ENCODE measurements at regions not wholly inside any gene's neighbourhood (a gene's known extent, or its start where the extent isn't known, plus 50 kb on each side); places are given as distances from the start of the nearest gene placed in this dataset.

- Histone ChIP-seq H3K4me1 (ENCODE audit: low read length) (no peaks in the 10 kb centered on the region), H3F3A (ENCODE audit: insufficient read depth, low read length) (no peaks in the 10 kb centered on the region), H2AFZ (ENCODE audit: low read length) (no peak overlapping the region), H3K27ac (ENCODE audit: low read length) (no peak overlapping the region), H3K9ac (ENCODE audit: low read length) (no peak overlapping the region), H3K9me2 (replicated peaks; ENCODE audit: insufficient read depth, low read length) (no peaks in the 10 kb centered on the region), H3K4me2 (ENCODE audit: low read depth, low read length) (no peak overlapping the region), H3K27me3 (replicated peaks; ENCODE audit: insufficient read depth, low read length) (peaks cover 6% of the 10 kb centered on the region; the same call in 1 of the 2 replicates), H3K4me3 (ENCODE audit: low read length) (no peak overlapping the region), H3K36me3 (replicated peaks; ENCODE audit: insufficient read depth, low read length) (no peaks in the 10 kb centered on the region), H3K79me2 (ENCODE audit: low read length) (no peaks in the 10 kb centered on the region), H3K9me3 (replicated peaks; ENCODE audit: insufficient read depth, low read length) (no peaks in the 10 kb centered on the region), H4K20me1 (ENCODE audit: insufficient read depth, low read length) (no peaks in the 10 kb centered on the region)
- no peak for DNase-seq
- TF ChIP-seq EZH2 (optimal IDR thresholded peaks at IDR 0.05; ENCODE audit: low read depth, low read length) (no peak), CTCF (IDR thresholded peaks at IDR 0.05; ENCODE audit: low read length) (no peak), EZH2phosphoT487 (IDR thresholded peaks at IDR 0.05; ENCODE audit: low read length) (no peak)
Observed at GRCh38 chr12:107900588-107900987, 126.1 kb downstream of the ASCL4 start.

- peak overlapping the region; percentile 80 for H3K4me2 ChIP-seq (ENCODE audit: low read depth, low read length)
- H3K4me3 ChIP-seq (ENCODE audit: low read length) = peak overlapping the region; percentile 57
- H3K27ac ChIP-seq (ENCODE audit: low read length) = no peak overlapping the region
Observed at GRCh38 chr12:107903341-107904061, 129.0 kb downstream of the ASCL4 start.

GRCh38 chr12:107906707-107907106 is 132.2 kb downstream of the ASCL4 start:
- H3K79me2 ChIP-seq (ENCODE audit: low read length) = no peaks in the 10 kb centered on the region
- H3K4me1 ChIP-seq (ENCODE audit: low read length) = no peaks in the 10 kb centered on the region
- H3F3A ChIP-seq (ENCODE audit: insufficient read depth, low read length) = no peaks in the 10 kb centered on the region
- H3K27ac ChIP-seq (ENCODE audit: low read length) = no peak overlapping the region
- H3K27me3 ChIP-seq (replicated peaks; ENCODE audit: insufficient read depth, low read length) = peaks cover 18% of the 10 kb centered on the region; the same call in 1 of the 2 replicates
- H3K4me3 ChIP-seq (ENCODE audit: low read length) = no peak overlapping the region
- H3K4me2 ChIP-seq (ENCODE audit: low read depth, low read length) = no peak overlapping the region
- no peaks in the 10 kb centered on the region for H4K20me1 ChIP-seq (ENCODE audit: insufficient read depth, low read length)
- H2AFZ ChIP-seq (ENCODE audit: low read length) = no peak overlapping the region
- no peak for DNase-seq
- no peak for TF ChIP-seq CTCF (IDR thresholded peaks at IDR 0.05; ENCODE audit: low read length)
- H3K9ac ChIP-seq (ENCODE audit: low read length) = no peak overlapping the region
- H3K36me3 ChIP-seq (replicated peaks; ENCODE audit: insufficient read depth, low read length) = no peaks in the 10 kb centered on the region
- H3K9me2 ChIP-seq (replicated peaks; ENCODE audit: insufficient read depth, low read length) = no peaks in the 10 kb centered on the region
- H3K9me3 ChIP-seq (replicated peaks; ENCODE audit: insufficient read depth, low read length) = no peaks in the 10 kb centered on the region

More at GRCh38 chr12:107903341-107904061, 129.0 kb downstream of the ASCL4 start:
- Histone ChIP-seq H2AFZ (ENCODE audit: low read length) (peak overlapping the region; percentile 81), H3K36me3 (replicated peaks; ENCODE audit: insufficient read depth, low read length) (no peaks in the 10 kb centered on the region), H3K4me1 (ENCODE audit: low read length) (no peaks in the 10 kb centered on the region), H3K9me3 (replicated peaks; ENCODE audit: insufficient read depth, low read length) (no peaks in the 10 kb centered on the region), H3K9ac (ENCODE audit: low read length) (peak overlapping the region; percentile 26; the same call in 1 of the 2 replicates), H4K20me1 (ENCODE audit: insufficient read depth, low read length) (no peaks in the 10 kb centered on the region), H3K9me2 (replicated peaks; ENCODE audit: insufficient read depth, low read length) (no peaks in the 10 kb centered on the region), H3K27me3 (replicated peaks; ENCODE audit: insufficient read depth, low read length) (peaks cover 18% of the 10 kb centered on the region; the same call in 1 of the 2 replicates), H3F3A (ENCODE audit: insufficient read depth, low read length) (no peaks in the 10 kb centered on the region), H3K79me2 (ENCODE audit: low read length) (no peaks in the 10 kb centered on the region)
- TF ChIP-seq CTCF (IDR thresholded peaks at IDR 0.05; ENCODE audit: low read length) (no peak), EZH2 (optimal IDR thresholded peaks at IDR 0.05; ENCODE audit: low read depth, low read length) (no peak), EZH2phosphoT487 (IDR thresholded peaks at IDR 0.05; ENCODE audit: low read length) (no peak)
- peak; percentile 81 for DNase-seq
